ENCODE measurements at regions not wholly inside any gene's neighbourhood (a gene's known extent, or its start where the extent isn't known, plus 50 kb on each side); places are given as distances from the start of the nearest gene placed in this dataset.

DNA sequence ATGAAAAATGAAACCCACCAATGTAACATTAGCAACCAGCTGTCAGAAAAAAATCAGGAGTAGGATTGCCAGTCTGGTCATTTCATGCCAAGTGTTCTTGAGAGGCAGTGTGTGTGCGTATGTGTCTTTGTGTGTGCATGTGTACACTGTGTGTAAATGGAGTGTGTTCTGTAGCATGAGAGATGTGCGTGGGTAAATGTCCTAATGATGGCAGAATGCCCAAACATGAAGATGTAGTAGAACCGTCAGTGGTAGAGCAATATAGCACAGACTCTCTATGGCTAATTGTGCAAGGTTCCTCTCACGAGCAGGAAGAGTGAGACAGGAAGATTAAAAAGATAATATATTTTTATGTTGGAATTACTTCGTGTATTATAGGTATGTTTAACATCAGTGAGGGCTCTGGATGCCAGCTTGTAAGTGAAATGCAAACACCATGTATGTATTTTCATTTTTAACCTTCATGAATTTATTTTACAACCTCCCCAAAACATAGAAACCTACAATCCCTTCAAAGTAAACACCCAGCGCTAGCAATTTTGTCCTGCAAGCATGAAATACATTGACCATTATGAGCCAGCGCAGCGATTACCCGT lies 1038.7 kb downstream of the IGSF11 start:
- TF ChIP-seq POLR2AphosphoS5 (IDR thresholded peaks at IDR 0.05), result no peak
- TF ChIP-seq, protein P1, sequence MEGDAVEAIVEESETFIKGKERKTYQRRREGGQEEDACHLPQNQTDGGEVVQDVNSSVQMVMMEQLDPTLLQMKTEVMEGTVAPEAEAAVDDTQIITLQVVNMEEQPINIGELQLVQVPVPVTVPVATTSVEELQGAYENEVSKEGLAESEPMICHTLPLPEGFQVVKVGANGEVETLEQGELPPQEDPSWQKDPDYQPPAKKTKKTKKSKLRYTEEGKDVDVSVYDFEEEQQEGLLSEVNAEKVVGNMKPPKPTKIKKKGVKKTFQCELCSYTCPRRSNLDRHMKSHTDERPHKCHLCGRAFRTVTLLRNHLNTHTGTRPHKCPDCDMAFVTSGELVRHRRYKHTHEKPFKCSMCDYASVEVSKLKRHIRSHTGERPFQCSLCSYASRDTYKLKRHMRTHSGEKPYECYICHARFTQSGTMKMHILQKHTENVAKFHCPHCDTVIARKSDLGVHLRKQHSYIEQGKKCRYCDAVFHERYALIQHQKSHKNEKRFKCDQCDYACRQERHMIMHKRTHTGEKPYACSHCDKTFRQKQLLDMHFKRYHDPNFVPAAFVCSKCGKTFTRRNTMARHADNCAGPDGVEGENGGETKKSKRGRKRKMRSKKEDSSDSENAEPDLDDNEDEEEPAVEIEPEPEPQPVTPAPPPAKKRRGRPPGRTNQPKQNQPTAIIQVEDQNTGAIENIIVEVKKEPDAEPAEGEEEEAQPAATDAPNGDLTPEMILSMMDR (IDR thresholded peaks at IDR 0.05 in 8 of 11, conservative IDR thresholded peaks at IDR 0.05 in 3 of 11), result no peak

Measured in spleen (tissue), 7 donors.